Karpas-422 (cell line): ENCODE measurements at regions not wholly inside any gene's neighbourhood (a gene's known extent, or its start where the extent isn't known, plus 50 kb on each side); places are given as distances from the start of the nearest gene placed in this dataset.

Experiments used
- DNase-seq: peaks from one replicate; pipeline ENCODE4 v3.0.0-alpha.2; 2015
- H2AFZ ChIP-seq: fragments of 200-600 bp; sonication (generic); 2 replicates; pipeline ENCODE4 v1.6.1; 2014; ENCODE audit warnings: antibody characterized with exemption, low read length, mixed read lengths
- H3K27ac ChIP-seq: fragments of 200-600 bp; sonication (generic); 2 replicates; pipeline ENCODE4 v1.5.1; 2014; ENCODE audit warnings: mild to moderate bottlenecking, low read length, moderate library complexity
- H3K27me3 ChIP-seq: fragments of 200-600 bp; sonication (generic); 2 replicates; pipeline ENCODE4 v1.6.1; 2014; ENCODE audit warnings: low read length, mixed read lengths
- H3K36me3 ChIP-seq: fragments of 200-600 bp; sonication (generic); 2 replicates; pipeline ENCODE4 v1.6.1; 2014; ENCODE audit warnings: low read length, mixed read lengths; ENCODE audit not compliant: insufficient read depth
- H3K4me1 ChIP-seq: fragments of 200-600 bp; sonication (generic); 2 replicates; pipeline ENCODE4 v1.6.1; 2014; ENCODE audit warnings: mild to moderate bottlenecking, low read length, mixed read lengths
- H3K4me2 ChIP-seq: fragments of 200-600 bp; sonication (generic); 2 replicates; pipeline ENCODE4 v1.6.1; 2014; ENCODE audit warnings: low read length, low read depth, mild to moderate bottlenecking; ENCODE audit not compliant: poor library complexity, severe bottlenecking
- H3K4me3 ChIP-seq: fragments of 200-600 bp; sonication (generic); 2 replicates; pipeline ENCODE4 v1.5.1; 2014; ENCODE audit warnings: mild to moderate bottlenecking, antibody characterized with exemption, low read length, mixed read lengths
- H3K79me2 ChIP-seq: fragments of 200-600 bp; sonication (generic); 2 replicates; pipeline ENCODE4 v1.6.1; 2014; ENCODE audit warnings: mild to moderate bottlenecking, low read length, mixed read lengths
- H3K9ac ChIP-seq: fragments of 200-600 bp; sonication (generic); 2 replicates; pipeline ENCODE4 v1.6.0; 2014; ENCODE audit warnings: low read length
- H3K9me2 ChIP-seq: fragments of 200-600 bp; sonication (generic), shearing (Covaris generic); replicated peaks from 2 replicates; pipeline ENCODE4 v1.6.0; 2014; ENCODE audit warnings: mild to moderate bottlenecking, low read length, moderate library complexity; ENCODE audit not compliant: insufficient read depth
- H3K9me3 ChIP-seq: fragments of 300-700, 200-600 bp; sonication (generic); 2 replicates; pipeline ENCODE4 v1.6.1; 2014; ENCODE audit warnings: low read length, mixed read lengths
- H4K20me1 ChIP-seq: fragments of 200-600 bp; sonication (generic); 2 replicates; pipeline ENCODE4 v1.6.1; 2014; ENCODE audit warnings: mild to moderate bottlenecking, antibody characterized with exemption, low read length, low read depth; ENCODE audit not compliant: insufficient read depth

- H3K9me3 ChIP-seq: peaks cover 32% of the 10 kb centered on the region
- H3K4me1 ChIP-seq: no peaks in the 10 kb centered on the region
- H4K20me1 ChIP-seq: no peaks in the 10 kb centered on the region
- H3K4me2 ChIP-seq: no peak overlapping the region
- no peak overlapping the region for H2AFZ ChIP-seq
- DNase-seq: no peak
- H3K79me2 ChIP-seq: no peaks in the 10 kb centered on the region
- no peak overlapping the region for H3K4me3 ChIP-seq
- H3K36me3 ChIP-seq: no peaks in the 10 kb centered on the region
- no peaks in the 10 kb centered on the region for H3K9me2 ChIP-seq
- no peaks in the 10 kb centered on the region for H3K27me3 ChIP-seq
- no peak overlapping the region for H3K9ac ChIP-seq
- H3K27ac ChIP-seq: no peak overlapping the region
Measured at GRCh38 chr5:85204289-85204688, 819.6 kb upstream of the EDIL3 start.

- Histone ChIP-seq H3K9ac (no peak overlapping the region), H3K4me3 (no peak overlapping the region), H2AFZ (no peak overlapping the region), H4K20me1 (no peaks in the 10 kb centered on the region), H3K9me2 (no peaks in the 10 kb centered on the region), H3K36me3 (no peaks in the 10 kb centered on the region), H3K27ac (no peak overlapping the region), H3K4me2 (no peak overlapping the region), H3K4me1 (no peaks in the 10 kb centered on the region), H3K27me3 (no peaks in the 10 kb centered on the region), H3K9me3 (peaks cover 33% of the 10 kb centered on the region), H3K79me2 (no peaks in the 10 kb centered on the region)
- DNase-seq: no peak
Measured at GRCh38 chr5:85205430-85205829, 820.8 kb upstream of the EDIL3 start.

GRCh38 chr5:85225388-85225787 lies 840.7 kb upstream of the EDIL3 start:
- H3K36me3 ChIP-seq: no peaks in the 10 kb centered on the region
- no peak for DNase-seq
- H3K4me1 ChIP-seq: no peaks in the 10 kb centered on the region
- H3K4me2 ChIP-seq: no peak overlapping the region
- no peaks in the 10 kb centered on the region for H3K27me3 ChIP-seq
- H3K9ac ChIP-seq: no peak overlapping the region
- H3K9me2 ChIP-seq: no peaks in the 10 kb centered on the region
- no peak overlapping the region for H3K27ac ChIP-seq
- no peaks in the 10 kb centered on the region for H4K20me1 ChIP-seq
- H3K4me3 ChIP-seq: no peak overlapping the region
- peaks cover 13% of the 10 kb centered on the region for H3K9me3 ChIP-seq
- H3K79me2 ChIP-seq: no peaks in the 10 kb centered on the region
- no peak overlapping the region for H2AFZ ChIP-seq

GRCh38 chr5:85249204-85249603 lies 864.5 kb upstream of the EDIL3 start:
- peaks cover 13% of the 10 kb centered on the region for H3K9me3 ChIP-seq
- H3K27me3 ChIP-seq: no peaks in the 10 kb centered on the region
- H2AFZ ChIP-seq: no peak overlapping the region
- H3K9me2 ChIP-seq: no peaks in the 10 kb centered on the region
- no peaks in the 10 kb centered on the region for H4K20me1 ChIP-seq
- no peak for DNase-seq
- H3K36me3 ChIP-seq: no peaks in the 10 kb centered on the region
- H3K4me2 ChIP-seq: no peak overlapping the region
- no peaks in the 10 kb centered on the region for H3K79me2 ChIP-seq
- no peak overlapping the region for H3K27ac ChIP-seq
- no peaks in the 10 kb centered on the region for H3K4me1 ChIP-seq
- H3K9ac ChIP-seq: no peak overlapping the region
- no peak overlapping the region for H3K4me3 ChIP-seq

- H3K4me3 ChIP-seq: no peak overlapping the region
- no peaks in the 10 kb centered on the region for H3K9me2 ChIP-seq
- H2AFZ ChIP-seq: no peak overlapping the region
- no peaks in the 10 kb centered on the region for H3K79me2 ChIP-seq
- no peaks in the 10 kb centered on the region for H3K27me3 ChIP-seq
- no peak overlapping the region for H3K4me2 ChIP-seq
- no peaks in the 10 kb centered on the region for H3K4me1 ChIP-seq
- peaks cover 18% of the 10 kb centered on the region for H3K9me3 ChIP-seq
- no peak for DNase-seq
- H3K27ac ChIP-seq: no peak overlapping the region
- H3K36me3 ChIP-seq: no peaks in the 10 kb centered on the region
- H4K20me1 ChIP-seq: no peaks in the 10 kb centered on the region
- H3K9ac ChIP-seq: no peak overlapping the region
Measured at GRCh38 chr5:85263125-85263524, 878.4 kb upstream of the EDIL3 start.

GRCh38 chr5:85266692-85267091 lies 882.0 kb upstream of the EDIL3 start:
- no peak overlapping the region for H2AFZ ChIP-seq
- DNase-seq: no peak
- H3K9me3 ChIP-seq: peaks cover 12% of the 10 kb centered on the region

GRCh38 chr5:85268194-85268593 lies 883.5 kb upstream of the EDIL3 start:
- no peaks in the 10 kb centered on the region for H3K79me2 ChIP-seq
- H3K4me2 ChIP-seq: no peak overlapping the region
- no peak overlapping the region for H3K4me3 ChIP-seq
- H3K27ac ChIP-seq: no peak overlapping the region
- H3K9me2 ChIP-seq: no peaks in the 10 kb centered on the region
- no peaks in the 10 kb centered on the region for H3K4me1 ChIP-seq
- H3K9me3 ChIP-seq: peaks cover 14% of the 10 kb centered on the region
- H3K9ac ChIP-seq: no peak overlapping the region
- no peaks in the 10 kb centered on the region for H4K20me1 ChIP-seq
- no peaks in the 10 kb centered on the region for H3K27me3 ChIP-seq
- no peak overlapping the region for H2AFZ ChIP-seq
- no peaks in the 10 kb centered on the region for H3K36me3 ChIP-seq
- DNase-seq: no peak

More at GRCh38 chr5:85266692-85267091, 882.0 kb upstream of the EDIL3 start:
- H3K9ac ChIP-seq: no peak overlapping the region
- no peaks in the 10 kb centered on the region for H3K36me3 ChIP-seq
- H4K20me1 ChIP-seq: no peaks in the 10 kb centered on the region
- no peaks in the 10 kb centered on the region for H3K27me3 ChIP-seq
- H3K27ac ChIP-seq: no peak overlapping the region
- H3K4me1 ChIP-seq: no peaks in the 10 kb centered on the region
- no peak overlapping the region for H3K4me3 ChIP-seq
- H3K79me2 ChIP-seq: no peaks in the 10 kb centered on the region
- no peaks in the 10 kb centered on the region for H3K9me2 ChIP-seq
- H3K4me2 ChIP-seq: no peak overlapping the region

- Histone ChIP-seq H3K4me3 (no peak overlapping the region), H3K27me3 (no peaks in the 10 kb centered on the region), H3K4me2 (no peak overlapping the region), H3K4me1 (no peaks in the 10 kb centered on the region), H3K79me2 (no peaks in the 10 kb centered on the region), H3K36me3 (no peaks in the 10 kb centered on the region), H3K9me3 (peaks cover 4% of the 10 kb centered on the region), H3K27ac (no peak overlapping the region), H2AFZ (no peak overlapping the region), H4K20me1 (no peaks in the 10 kb centered on the region), H3K9me2 (no peaks in the 10 kb centered on the region), H3K9ac (no peak overlapping the region)
- no peak for DNase-seq
Measured at GRCh38 chr5:85278193-85278592, 893.5 kb upstream of the EDIL3 start.

GRCh38 chr5:85288914-85289313 lies 904.2 kb upstream of the EDIL3 start:
- Histone ChIP-seq H3K4me2 (no peak overlapping the region), H3K36me3 (no peaks in the 10 kb centered on the region), H2AFZ (no peak overlapping the region), H3K9me3 (peaks cover 11% of the 10 kb centered on the region; the same call in 1 of the 2 replicates), H3K9me2 (no peaks in the 10 kb centered on the region), H3K9ac (no peak overlapping the region), H4K20me1 (no peaks in the 10 kb centered on the region), H3K4me3 (no peak overlapping the region), H3K79me2 (no peaks in the 10 kb centered on the region), H3K27me3 (no peaks in the 10 kb centered on the region), H3K4me1 (no peaks in the 10 kb centered on the region), H3K27ac (no peak overlapping the region)
- DNase-seq: no peak
